T47D (cell line): ENCODE measurements at regions not wholly inside any gene's neighbourhood (a gene's known extent, or its start where the extent isn't known, plus 50 kb on each side); places are given as distances from the start of the nearest gene placed in this dataset.

Source experiments
- DNase-seq, 2 experiments: peaks; one replicate each; pipeline versions ENCODE4 v3.0.0 to v3.0.0-alpha.2; 2011 to 2012; ENCODE audit warnings: low read depth in 1 of 2, low spot score in 1 of 2
- JUND ChIP-seq: IDR thresholded peaks from 2 replicates; pipeline ENCODE4 v1.6.1; 2012; ENCODE audit warnings: low read depth
- in situ Hi-C: cut with HindIII; loops from 2 replicates; pipeline ENCODE4 v1.10.0; 2016; ENCODE audit warnings: low sequenced_read_pairs, low pct_unique_long_range_greater_than_20kb

- in situ Hi-C loops = no loop called here
- TF ChIP-seq JUND = no peak
- no peak for DNase-seq
These were observed 77.7 kb upstream of the KITLG start for GRCh38 chr12:88658009-88658408.

GRCh38 chr12:88650715-88651114 lies 70.4 kb upstream of the KITLG start:
- DNase-seq = peak in 1 of 2 experiments; percentile 7
- in situ Hi-C loops = no loop called here
- no peak for TF ChIP-seq JUND

GRCh38 chr12:88648625-88649024 lies 68.4 kb upstream of the KITLG start:
- TF ChIP-seq JUND = no peak
- no peak for DNase-seq
- in situ Hi-C loops = no loop called here

GRCh38 chr12:88646824-88647223 lies 66.6 kb upstream of the KITLG start:
- no peak for TF ChIP-seq JUND
- in situ Hi-C loops = no loop called here
- no peak for DNase-seq

GRCh38 chr12:88645816-88646215 lies 65.5 kb upstream of the KITLG start:
- no peak for TF ChIP-seq JUND
- DNase-seq = no peak
- in situ Hi-C loops = no loop called here

GRCh38 chr12:88644946-88645702 lies 64.9 kb upstream of the KITLG start:
- DNase-seq = no peak
- in situ Hi-C loops = no loop called here
- TF ChIP-seq JUND = no peak

GRCh38 chr12:88643685-88644084 lies 63.4 kb upstream of the KITLG start:
- TF ChIP-seq JUND = no peak
- in situ Hi-C loops = no loop called here
- no peak for DNase-seq

- in situ Hi-C loops = no loop called here
- DNase-seq = no peak
- no peak for TF ChIP-seq JUND
These were observed 62.6 kb upstream of the KITLG start for GRCh38 chr12:88642675-88643431.

GRCh38 chr12:88638966-88639760 lies 58.9 kb upstream of the KITLG start:
- in situ Hi-C loops = no loop called here
- no peak for TF ChIP-seq JUND

GRCh38 chr12:88638388-88638787 lies 58.1 kb upstream of the KITLG start:
- no peak for DNase-seq
- TF ChIP-seq JUND = no peak
- in situ Hi-C loops = no loop called here

More at GRCh38 chr12:88638966-88639760, 58.9 kb upstream of the KITLG start:
- DNase-seq = no peak

- in situ Hi-C loops = no loop called here
- TF ChIP-seq JUND = no peak
- DNase-seq = peak in 1 of 2 experiments; percentile 57
These were observed 53.7 kb upstream of the KITLG start for GRCh38 chr12:88634008-88634407.

GRCh38 chr12:88633312-88633711 lies 53.0 kb upstream of the KITLG start:
- in situ Hi-C loops = no loop called here
- DNase-seq = peak in 1 of 2 experiments; percentile 19
- TF ChIP-seq JUND = no peak
